ENCODE measurements at regions not wholly inside any gene's neighbourhood (a gene's known extent, or its start where the extent isn't known, plus 50 kb on each side); places are given as distances from the start of the nearest gene placed in this dataset.

- Histone ChIP-seq H3K27ac (no peak overlapping the region), H3K36me3 (no peaks in the 10 kb centered on the region), H3K4me1 (ENCODE audit: insufficient read depth) (no peaks in the 10 kb centered on the region), H3K4me3 (no peak overlapping the region), H3K27me3 (no peaks in the 10 kb centered on the region), H3K9me3 (no peaks in the 10 kb centered on the region)
- TF ChIP-seq EP300 (IDR thresholded peaks at IDR 0.05) (no peak), POLR2A (IDR thresholded peaks at IDR 0.05) (no peak), CTCF (IDR thresholded peaks at IDR 0.05) (no peak)
- intact Hi-C loops (cut with DNase I), result no loop called here
- DNase-seq, result no peak
- 89 to 92% (median 91%) methylated on average over 2 of the region's 2 CpGs for WGBS, 3 donors
Measured at GRCh38 chr6:14796974-14797762, 448.7 kb upstream of the JARID2 start.

DNA sequence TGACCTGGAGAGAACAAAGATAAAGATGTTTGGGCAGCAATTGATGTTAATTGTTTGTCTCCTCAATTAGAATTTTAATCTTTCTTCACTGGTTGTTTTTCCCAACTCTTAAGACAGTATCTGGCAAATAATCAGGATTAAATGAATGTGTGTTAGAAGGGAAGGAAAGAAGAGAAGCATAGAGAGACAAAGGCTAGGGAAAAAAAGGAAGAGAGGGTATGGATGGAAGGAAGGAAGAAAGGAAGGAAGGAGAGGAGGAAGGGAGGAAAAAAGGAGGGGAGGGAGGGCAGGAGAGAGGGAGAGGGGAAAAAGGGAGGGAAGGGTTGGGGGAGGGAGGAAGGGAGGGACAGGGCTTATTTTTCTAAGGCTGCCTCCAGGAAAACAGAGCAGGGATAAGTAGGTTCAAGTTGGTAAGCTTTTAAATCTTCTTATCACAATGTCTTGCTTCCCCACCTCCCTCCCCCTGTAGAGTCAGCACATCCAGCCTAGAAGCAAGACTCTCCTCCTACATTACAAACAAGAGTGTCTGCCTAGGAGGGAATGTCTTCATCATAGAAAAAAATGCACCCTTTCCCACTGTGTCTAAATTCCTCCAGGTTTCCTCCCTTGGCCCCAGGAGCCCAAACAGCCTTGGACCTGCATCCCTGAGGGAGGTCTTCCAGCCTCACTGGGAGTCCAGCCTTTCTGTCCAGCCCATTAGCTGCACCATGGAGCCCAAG, 447.8 kb upstream of the JARID2 start:
- H3K9me3 ChIP-seq, result no peaks in the 10 kb centered on the region
- intact Hi-C loops (cut with DNase I), result no loop called here
- H3K27me3 ChIP-seq, result no peaks in the 10 kb centered on the region
- no peak overlapping the region for H3K4me3 ChIP-seq
- no peak for DNase-seq
- no peaks in the 10 kb centered on the region for H3K36me3 ChIP-seq
- TF ChIP-seq CTCF (IDR thresholded peaks at IDR 0.05) (no peak), POLR2A (IDR thresholded peaks at IDR 0.05) (no peak), EP300 (IDR thresholded peaks at IDR 0.05) (no peak)
- no peak overlapping the region for H3K27ac ChIP-seq
- H3K4me1 ChIP-seq (ENCODE audit: insufficient read depth), result no peaks in the 10 kb centered on the region

- intact Hi-C loops (cut with DNase I), result no loop called here
- WGBS, 3 donors, result 58 to 70% (median 69%) methylated on average over 4 of the region's 4 CpGs
Measured at GRCh38 chr6:14798594-14798982, 447.3 kb upstream of the JARID2 start.

DNA sequence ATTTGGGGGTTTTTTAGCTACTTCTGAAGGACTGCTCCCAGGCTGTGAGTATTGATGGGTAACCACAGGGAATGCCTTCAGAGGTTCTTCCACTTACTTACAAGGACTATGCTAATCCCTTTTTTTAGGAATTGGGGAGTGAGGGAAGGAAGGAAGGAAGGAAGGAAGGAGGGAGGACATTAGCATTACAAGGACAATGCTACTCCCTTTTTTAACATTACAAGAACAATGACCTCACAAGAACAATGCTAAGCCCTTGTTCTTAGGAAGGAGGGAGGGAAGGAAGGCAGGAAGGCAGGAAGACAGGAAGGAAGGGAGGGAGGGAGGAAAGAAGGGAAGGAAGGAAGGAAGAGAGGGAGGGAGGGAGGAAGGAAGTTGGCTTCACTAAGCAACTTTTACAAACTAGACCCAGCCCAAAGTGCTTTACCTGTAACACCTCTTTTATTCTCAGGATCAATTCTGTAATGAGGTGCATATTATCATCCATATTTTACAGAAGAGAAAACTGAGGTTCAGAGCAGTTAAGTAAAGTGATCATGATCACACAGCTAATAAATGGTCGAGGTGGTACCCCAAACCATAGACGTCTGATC, 446.8 kb upstream of the JARID2 start:
- 93 to 99% (median 94%) methylated on average over 2 of the region's 2 CpGs for WGBS, 3 donors
- intact Hi-C loops (cut with DNase I), result no loop called here
- Histone ChIP-seq H3K36me3 (no peaks in the 10 kb centered on the region), H3K27me3 (no peaks in the 10 kb centered on the region), H3K9me3 (no peaks in the 10 kb centered on the region), H3K4me1 (ENCODE audit: insufficient read depth) (no peaks in the 10 kb centered on the region), H3K27ac (no peak overlapping the region), H3K4me3 (no peak overlapping the region)
- DNase-seq, result no peak
- TF ChIP-seq EP300 (IDR thresholded peaks at IDR 0.05) (no peak), CTCF (IDR thresholded peaks at IDR 0.05) (no peak), POLR2A (IDR thresholded peaks at IDR 0.05) (no peak)

More at GRCh38 chr6:14798594-14798982, 447.3 kb upstream of the JARID2 start:
- DNase-seq, result no peak
- no peak overlapping the region for H3K27ac ChIP-seq
- no peaks in the 10 kb centered on the region for H3K9me3 ChIP-seq
- no peaks in the 10 kb centered on the region for H3K36me3 ChIP-seq
- TF ChIP-seq POLR2A (IDR thresholded peaks at IDR 0.05), result no peak
- no peak for TF ChIP-seq CTCF (IDR thresholded peaks at IDR 0.05)
- TF ChIP-seq EP300 (IDR thresholded peaks at IDR 0.05), result no peak
- H3K4me1 ChIP-seq (ENCODE audit: insufficient read depth), result no peaks in the 10 kb centered on the region
- no peaks in the 10 kb centered on the region for H3K27me3 ChIP-seq
- H3K4me3 ChIP-seq, result no peak overlapping the region
